ENCODE measurements at regions not wholly inside any gene's neighbourhood (a gene's known extent, or its start where the extent isn't known, plus 50 kb on each side); places are given as distances from the start of the nearest gene placed in this dataset.

- DNase-seq, result no peak
Measured at GRCh38 chr12:24069532-24070395, 120.3 kb upstream of the SOX5 start.

- no peak for DNase-seq
Measured at GRCh38 chr12:24066865-24067264, 117.4 kb upstream of the SOX5 start.

- no peak for DNase-seq
Measured at GRCh38 chr12:24066097-24066496, 116.6 kb upstream of the SOX5 start.

- no peak for DNase-seq
Measured at GRCh38 chr12:24062642-24063245, 113.3 kb upstream of the SOX5 start.

DNA sequence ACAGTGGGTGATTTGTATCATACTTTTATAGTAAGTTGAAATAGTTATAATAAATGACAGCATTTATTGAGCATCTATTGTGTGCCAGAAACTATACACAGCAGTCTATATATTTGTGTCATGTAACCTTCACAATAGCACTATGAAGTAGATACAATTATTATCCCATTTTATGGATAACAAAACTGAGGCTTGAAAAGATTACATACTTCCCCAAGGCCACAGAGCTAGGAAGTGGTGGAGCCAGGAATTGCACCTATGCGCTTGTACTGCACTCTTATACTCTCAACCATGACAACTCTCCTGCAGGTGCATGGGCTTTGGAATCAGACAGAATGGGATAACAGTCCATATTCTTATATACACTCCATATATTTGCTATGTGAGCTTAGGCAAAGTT, 110.6 kb upstream of the SOX5 start:
- no peak for DNase-seq

- no peak for DNase-seq
Measured at GRCh38 chr12:24057920-24058476, 108.5 kb upstream of the SOX5 start.

- no peak for DNase-seq
Measured at GRCh38 chr12:24055747-24056146, 106.3 kb upstream of the SOX5 start.

DNA sequence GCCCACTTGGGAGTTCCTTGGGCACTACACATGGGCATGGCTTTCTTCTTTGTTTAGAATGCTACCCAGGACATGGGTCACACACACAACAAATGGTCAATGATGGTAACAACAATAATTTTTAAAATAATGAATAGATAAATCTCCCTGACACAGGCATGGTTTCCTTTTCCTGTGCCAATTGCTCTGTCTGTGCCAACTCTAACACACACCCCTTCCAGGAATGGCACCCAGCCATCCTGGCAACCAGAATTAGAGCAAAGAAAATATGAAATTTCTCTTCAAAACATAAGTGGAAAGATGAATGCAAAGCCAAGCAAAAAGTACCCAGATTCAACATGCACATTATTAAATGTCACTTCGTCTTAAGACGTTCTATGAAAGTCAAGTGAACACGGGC, 104.9 kb upstream of the SOX5 start:
- DNase-seq, result no peak

GRCh38 chr12:24049728-24050127, 100.3 kb upstream of the SOX5 start:
- no peak for DNase-seq

DNA sequence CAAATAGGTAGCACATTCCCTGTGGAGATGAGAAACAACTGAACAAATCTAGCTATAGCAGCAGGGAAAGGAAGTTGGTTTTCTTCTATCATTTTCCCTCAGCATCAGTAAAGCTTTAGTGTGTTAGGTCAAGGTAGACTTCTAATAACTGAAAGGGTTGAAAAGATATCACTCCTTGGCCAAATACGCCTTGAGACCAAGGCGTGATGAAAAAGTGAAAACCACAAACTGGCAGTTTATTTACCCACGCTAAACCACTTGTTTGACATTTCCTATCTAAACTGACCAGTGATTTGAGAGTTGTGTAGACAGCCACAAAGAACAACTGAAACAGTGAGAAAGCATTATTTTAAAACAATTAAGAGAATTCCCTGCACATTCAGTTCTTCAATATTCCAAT, 99.6 kb upstream of the SOX5 start:
- DNase-seq, result no peak

- no peak for DNase-seq
Measured at GRCh38 chr12:24048446-24048845, 99.0 kb upstream of the SOX5 start.

DNA sequence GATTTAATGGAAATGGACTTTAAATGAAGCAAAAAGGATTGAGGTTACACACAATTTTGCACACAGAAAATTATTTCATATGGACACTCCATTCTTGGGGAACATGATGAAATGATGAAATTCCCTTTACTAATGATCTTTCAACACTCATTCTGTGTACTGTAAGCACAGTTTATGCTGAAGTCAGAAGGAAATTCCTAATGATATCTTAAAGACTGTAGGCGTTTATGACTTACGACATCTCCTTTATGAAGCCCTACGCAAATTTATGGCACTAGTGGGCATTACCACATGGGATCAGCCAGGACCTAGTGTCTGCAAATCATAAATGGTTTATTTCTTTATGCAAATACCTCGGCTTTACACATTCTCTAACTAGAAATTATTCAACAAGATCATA, 97.9 kb upstream of the SOX5 start:
- peak; percentile 59 for DNase-seq

DNA sequence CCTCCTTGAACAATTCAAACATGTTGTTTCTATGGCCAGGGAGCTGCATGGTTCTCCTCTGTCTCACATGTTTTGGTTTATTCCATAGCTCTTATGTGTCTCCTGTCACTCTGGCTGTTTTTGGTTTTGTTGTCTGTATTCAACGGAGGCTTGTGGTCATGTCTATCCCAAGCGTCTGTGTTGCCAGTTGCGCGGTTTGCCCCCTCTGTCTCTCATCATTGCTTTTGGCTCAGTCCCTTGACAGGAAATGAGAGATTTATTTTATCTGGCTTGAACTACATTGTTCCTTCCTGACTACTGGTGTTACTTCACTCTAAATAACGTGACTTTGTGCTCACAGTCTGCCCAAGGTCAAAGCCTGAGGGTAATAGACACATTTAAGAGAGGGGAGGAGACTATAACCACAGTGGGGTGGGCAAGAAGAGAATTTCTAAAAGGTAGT, 96.4 kb upstream of the SOX5 start:
- DNase-seq, result peak; percentile 0

DNA sequence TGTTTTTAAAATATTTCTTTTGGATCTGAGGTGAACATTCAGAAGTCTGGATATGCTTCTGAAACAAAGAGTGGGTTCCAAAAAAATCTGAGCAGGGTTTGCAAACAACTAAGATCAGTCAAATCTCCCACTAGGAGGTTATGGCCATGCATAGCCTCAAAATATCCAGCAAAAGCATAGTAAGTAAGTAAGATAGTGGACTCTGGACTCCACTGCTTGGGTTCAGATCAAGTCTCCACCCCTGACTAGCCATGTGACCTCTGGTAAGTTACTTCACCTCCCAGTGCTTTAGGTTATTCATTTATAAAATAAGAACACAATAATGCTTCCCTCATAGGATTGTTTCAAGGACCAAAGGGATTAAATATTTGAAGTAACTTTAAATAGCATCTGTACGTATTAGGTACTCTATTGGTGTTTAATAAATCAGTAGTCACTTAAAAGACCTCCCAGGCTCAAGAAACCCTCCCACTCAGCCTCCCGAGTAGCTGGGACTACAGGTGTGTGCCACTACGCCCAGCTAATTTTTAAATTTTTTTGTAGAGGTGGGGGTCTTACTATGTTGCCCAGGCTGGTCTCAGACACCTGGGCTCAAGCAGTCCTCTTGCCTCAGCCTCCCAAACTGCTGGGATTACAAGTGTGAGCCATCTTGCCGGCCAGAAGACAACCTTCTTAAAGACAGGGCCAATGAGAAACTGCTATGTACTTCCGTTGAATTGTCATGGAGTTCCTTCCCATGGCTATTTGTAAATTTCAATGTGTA, 95.7 kb upstream of the SOX5 start:
- no peak for DNase-seq

- no peak for DNase-seq
Measured at GRCh38 chr12:24042651-24043050, 93.2 kb upstream of the SOX5 start.

GRCh38 chr12:24039113-24039525, 89.6 kb upstream of the SOX5 start:
- DNase-seq, result peak; percentile 7

GRCh38 chr12:24038211-24038997, 88.9 kb upstream of the SOX5 start:
- DNase-seq, result no peak

GRCh38 chr12:24036438-24037216, 87.2 kb upstream of the SOX5 start:
- no peak for DNase-seq

GRCh38 chr12:24034894-24035293, 85.4 kb upstream of the SOX5 start:
- no peak for DNase-seq

GRCh38 chr12:24034160-24034559, 84.7 kb upstream of the SOX5 start:
- DNase-seq, result no peak

DNA sequence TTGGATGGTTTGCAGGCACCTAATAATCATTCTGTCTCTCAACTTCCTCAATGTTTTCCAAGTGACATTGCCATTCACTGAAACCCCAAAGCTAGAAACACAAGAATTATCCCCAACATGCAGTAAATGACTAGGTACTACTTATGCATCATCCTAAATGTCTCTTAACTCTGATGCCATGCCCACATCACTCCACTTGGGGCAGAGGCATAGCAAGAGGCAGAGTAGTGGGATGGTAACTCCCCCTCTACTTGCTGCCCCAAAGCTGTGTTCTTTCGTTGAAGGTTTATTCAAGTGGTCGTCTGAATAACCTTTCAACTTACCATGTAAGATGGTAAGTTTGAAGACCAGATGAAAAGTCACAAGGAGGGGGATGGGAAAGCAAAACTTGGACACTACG, 77.9 kb upstream of the SOX5 start:
- no peak for DNase-seq
